GM23338 (cell line): ENCODE measurements at regions not wholly inside any gene's neighbourhood (a gene's known extent, or its start where the extent isn't known, plus 50 kb on each side); places are given as distances from the start of the nearest gene placed in this dataset.
A peak's percentile ranks its signal among the peaks of the same experiment; 100 is the strongest.

Experiments
- ATAC-seq: fragments of 200-7000 bp; cut with Tn5 transposase; 3 replicates; pipeline ENCODE4 v1.9.1; 2020
- DNase-seq: peaks from one replicate; pipeline ENCODE4 v3.0.0-alpha.2; 2015; ENCODE audit warnings: low spot score
- H2AFZ ChIP-seq: fragments of 200-600 bp; sonication (generic); 2 replicates; pipeline ENCODE4 v1.8.0; 2016; ENCODE audit warnings: antibody characterized with exemption, mild to moderate bottlenecking, moderate library complexity
- H3F3A ChIP-seq: fragments of 200-600 bp; sonication (generic); replicated peaks from 2 replicates; pipeline ENCODE4 v1.8.0; 2017; ENCODE audit warnings: antibody characterized with exemption, mixed run types, low read depth
- H3K27ac ChIP-seq: fragments of 200-600 bp; sonication (generic); 2 replicates; pipeline ENCODE4 v1.6.1; 2016; ENCODE audit warnings: low read depth
- H3K27me3 ChIP-seq: fragments of 200-600 bp; sonication (generic); 2 replicates; pipeline ENCODE4 v1.8.0; 2016; ENCODE audit warnings: mild to moderate bottlenecking, mixed run types, moderate library complexity; ENCODE audit not compliant: insufficient read depth
- H3K36me3 ChIP-seq: fragments of 200-600 bp; sonication (generic); 2 replicates; pipeline ENCODE4 v1.8.0; 2016; ENCODE audit warnings: mild to moderate bottlenecking; ENCODE audit not compliant: insufficient read depth
- H3K4me1 ChIP-seq: fragments of 200-600 bp; sonication (generic); 2 replicates; pipeline ENCODE4 v1.8.0; 2016; ENCODE audit warnings: mild to moderate bottlenecking, moderate library complexity; ENCODE audit not compliant: insufficient read depth
- H3K4me2 ChIP-seq: fragments of 200-600 bp; sonication (generic); 2 replicates; pipeline ENCODE4 v1.7.1; 2017; ENCODE audit warnings: mixed run types
- H3K4me3 ChIP-seq: fragments of 200-600 bp; sonication (generic); 2 replicates; pipeline ENCODE4 v1.6.1; 2016; ENCODE audit warnings: mixed run types
- H3K79me2 ChIP-seq: fragments of 200-600 bp; sonication (generic); replicated peaks from 2 replicates; pipeline ENCODE4 v1.8.0; 2017; ENCODE audit warnings: mild to moderate bottlenecking; ENCODE audit not compliant: insufficient read depth
- H3K9me2 ChIP-seq: fragments of 200-600 bp; sonication (generic); 2 replicates; pipeline ENCODE4 v1.8.0; 2017; ENCODE audit not compliant: insufficient read depth
- H4K20me1 ChIP-seq: fragments of 200-600 bp; sonication (generic); replicated peaks from 2 replicates; pipeline ENCODE4 v1.8.0; 2017; ENCODE audit warnings: mild to moderate bottlenecking; ENCODE audit not compliant: insufficient read depth
- H3K27ac Mint-ChIP-seq: 2 replicates; pipeline ENCODE4 v1.8.0; 2020; ENCODE audit warnings: inconsistent platforms, mild to moderate bottlenecking, moderate library complexity, mixed read lengths
- H3K27me3 Mint-ChIP-seq: 3 replicates; pipeline ENCODE4 v1.8.0; 2022; ENCODE audit warnings: low read depth, mild to moderate bottlenecking, moderate library complexity, mixed read lengths, inconsistent platforms; ENCODE audit not compliant: insufficient read depth, poor library complexity
- H3K36me3 Mint-ChIP-seq: 3 replicates; pipeline ENCODE4 v1.8.0; 2021; ENCODE audit warnings: low read depth, mild to moderate bottlenecking, inconsistent platforms, moderate library complexity, mixed read lengths
- H3K4me1 Mint-ChIP-seq: 3 replicates; pipeline ENCODE4 v1.8.0; 2020; ENCODE audit warnings: mild to moderate bottlenecking, inconsistent platforms, mixed read lengths
- H3K4me3 Mint-ChIP-seq: 3 replicates; pipeline ENCODE4 v1.8.0; 2021; ENCODE audit warnings: moderate library complexity, mild to moderate bottlenecking, inconsistent platforms, mixed read lengths
- H3K9me3 Mint-ChIP-seq: 3 replicates; pipeline ENCODE4 v1.8.0; 2020; ENCODE audit warnings: moderate library complexity, mild to moderate bottlenecking, inconsistent platforms, mixed read lengths
- CTCF ChIP-seq, 2 experiments: fragments of 200-600 bp in 1 of 2; sonication (generic) in 1 of 2; conservative IDR thresholded peaks; 2 replicates each; pipeline versions ENCODE4 v1.5.1 to v1.6.1; 2016 to 2017; ENCODE audit warnings: antibody characterized with exemption in 2 of 2, low read depth in 2 of 2, mild to moderate bottlenecking in 2 of 2, moderate library complexity in 1 of 2
- ETS1 ChIP-seq: IDR thresholded peaks from 2 replicates; pipeline ENCODE4 v1.6.1; 2016; ENCODE audit warnings: antibody characterized with exemption
- EZH2 ChIP-seq: fragments of 200-600 bp; sonication (generic); IDR thresholded peaks from one replicate; pipeline ENCODE4 v1.8.0; 2017; ENCODE audit warnings: antibody characterized with exemption, mild to moderate bottlenecking, low read depth; ENCODE audit not compliant: unreplicated experiment
- EZH2phosphoT487 ChIP-seq: fragments of 200-600 bp; sonication (generic); IDR thresholded peaks from one replicate; pipeline ENCODE4 v1.8.1; 2018; ENCODE audit warnings: antibody characterized with exemption; ENCODE audit not compliant: unreplicated experiment
- JUNB ChIP-seq: IDR thresholded peaks from one replicate; pipeline ENCODE4 v1.6.1; 2016; ENCODE audit warnings: antibody characterized with exemption; ENCODE audit not compliant: unreplicated experiment
- NANOG ChIP-seq: IDR thresholded peaks from 2 replicates; pipeline ENCODE4 v1.6.1; 2016; ENCODE audit warnings: antibody characterized with exemption, borderline replicate concordance
- POLR2AphosphoS5 ChIP-seq: IDR thresholded peaks from 2 replicates; pipeline ENCODE4 v1.6.1; 2016; ENCODE audit warnings: antibody characterized with exemption, low read depth
- STAT1 ChIP-seq: IDR thresholded peaks from one replicate; pipeline ENCODE4 v1.6.1; 2016; ENCODE audit warnings: antibody characterized with exemption; ENCODE audit not compliant: unreplicated experiment
- ZNF331 ChIP-seq: fragments of 250-450 bp; sonication (Bioruptor Pico); IDR thresholded peaks from 2 replicates; pipeline ENCODE4 v1.5.0; 2020; ENCODE audit warnings: low read depth, mild to moderate bottlenecking, moderate library complexity
- TF ChIP-seq, protein P1 (sequence below): IDR thresholded peaks from one replicate; pipeline ENCODE4 v1.6.1; 2018; ENCODE audit warnings: antibody characterized with exemption; ENCODE audit not compliant: unreplicated experiment

GRCh38 chr7:112584290-112584689 lies 103.5 kb downstream of the LSMEM1 start:
- Histone ChIP-seq H4K20me1 (0 out of 2 replicates have a peak, but pooled peaks cover 2% of the 10 kb centered on the region), H3K79me2 (no peaks in the 10 kb centered on the region), H3K36me3 (no peaks in the 10 kb centered on the region), H3K4me3 (no peak overlapping the region), H3K4me2 (no peak overlapping the region), H2AFZ (peak overlapping the region; percentile 67; the same call in 1 of the 2 replicates), H3K9me2 (peaks cover 4% of the 10 kb centered on the region; the same call in 1 of the 2 replicates), H3K27me3 (no peaks in the 10 kb centered on the region), H3F3A (no peaks in the 10 kb centered on the region), H3K4me1 (no peaks in the 10 kb centered on the region), H3K27ac (no peak overlapping the region)
- peaks cover 4% of the 10 kb centered on the region for H3K27me3 Mint-ChIP-seq
- no peak overlapping the region for H3K4me3 Mint-ChIP-seq
- H3K4me1 Mint-ChIP-seq = peaks cover 2% of the 10 kb centered on the region; the same call in 1 of the 3 replicates
- H3K36me3 Mint-ChIP-seq = no peaks in the 10 kb centered on the region
- no peak overlapping the region for H3K27ac Mint-ChIP-seq
- ATAC-seq (no peak), DNase-seq (no peak)
- TF ChIP-seq EZH2 = no peak
- TF ChIP-seq NANOG = no peak
- TF ChIP-seq JUNB = no peak
- TF ChIP-seq ETS1 = no peak
- no peak for TF ChIP-seq POLR2AphosphoS5
- no peak for TF ChIP-seq STAT1
- TF ChIP-seq ZNF331 (CRISPR knock-in tag) = no peak
- TF ChIP-seq, protein P1, sequence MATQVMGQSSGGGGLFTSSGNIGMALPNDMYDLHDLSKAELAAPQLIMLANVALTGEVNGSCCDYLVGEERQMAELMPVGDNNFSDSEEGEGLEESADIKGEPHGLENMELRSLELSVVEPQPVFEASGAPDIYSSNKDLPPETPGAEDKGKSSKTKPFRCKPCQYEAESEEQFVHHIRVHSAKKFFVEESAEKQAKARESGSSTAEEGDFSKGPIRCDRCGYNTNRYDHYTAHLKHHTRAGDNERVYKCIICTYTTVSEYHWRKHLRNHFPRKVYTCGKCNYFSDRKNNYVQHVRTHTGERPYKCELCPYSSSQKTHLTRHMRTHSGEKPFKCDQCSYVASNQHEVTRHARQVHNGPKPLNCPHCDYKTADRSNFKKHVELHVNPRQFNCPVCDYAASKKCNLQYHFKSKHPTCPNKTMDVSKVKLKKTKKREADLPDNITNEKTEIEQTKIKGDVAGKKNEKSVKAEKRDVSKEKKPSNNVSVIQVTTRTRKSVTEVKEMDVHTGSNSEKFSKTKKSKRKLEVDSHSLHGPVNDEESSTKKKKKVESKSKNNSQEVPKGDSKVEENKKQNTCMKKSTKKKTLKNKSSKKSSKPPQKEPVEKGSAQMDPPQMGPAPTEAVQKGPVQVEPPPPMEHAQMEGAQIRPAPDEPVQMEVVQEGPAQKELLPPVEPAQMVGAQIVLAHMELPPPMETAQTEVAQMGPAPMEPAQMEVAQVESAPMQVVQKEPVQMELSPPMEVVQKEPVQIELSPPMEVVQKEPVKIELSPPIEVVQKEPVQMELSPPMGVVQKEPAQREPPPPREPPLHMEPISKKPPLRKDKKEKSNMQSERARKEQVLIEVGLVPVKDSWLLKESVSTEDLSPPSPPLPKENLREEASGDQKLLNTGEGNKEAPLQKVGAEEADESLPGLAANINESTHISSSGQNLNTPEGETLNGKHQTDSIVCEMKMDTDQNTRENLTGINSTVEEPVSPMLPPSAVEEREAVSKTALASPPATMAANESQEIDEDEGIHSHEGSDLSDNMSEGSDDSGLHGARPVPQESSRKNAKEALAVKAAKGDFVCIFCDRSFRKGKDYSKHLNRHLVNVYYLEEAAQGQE = no peak
- no peak for TF ChIP-seq CTCF (conservative IDR thresholded peaks at IDR 0.05; ENCODE audit: low read depth in 2 of 2)
- no peak for TF ChIP-seq EZH2phosphoT487
- H3K9me3 Mint-ChIP-seq = no peaks in the 10 kb centered on the region
